GM21619 (cell line): ENCODE measurements at regions not wholly inside any gene's neighbourhood (a gene's known extent, or its start where the extent isn't known, plus 50 kb on each side); places are given as distances from the start of the nearest gene placed in this dataset.

ENCODE experiments used
- ATAC-seq: cut with Tn5 transposase; IDR thresholded peaks from one replicate; pipeline ENCODE4 v1.9.1; 2021; ENCODE audit not compliant: unreplicated experiment

- no peak for ATAC-seq
Observed at GRCh38 chr14:53810221-53810620, 146.4 kb downstream of the BMP4 start.

- no peak for ATAC-seq
Observed at GRCh38 chr14:53808042-53808441, 148.6 kb downstream of the BMP4 start.

- no peak for ATAC-seq
Observed at GRCh38 chr14:53807542-53807941, 149.1 kb downstream of the BMP4 start.

GRCh38 chr14:53807108-53807507 lies 149.5 kb downstream of the BMP4 start:
- no peak for ATAC-seq

GRCh38 chr14:53796734-53797133 lies 159.9 kb downstream of the BMP4 start:
- ATAC-seq = no peak

- ATAC-seq = no peak
Observed at GRCh38 chr14:53793790-53794505, 162.7 kb downstream of the BMP4 start.

- ATAC-seq = no peak
Observed at GRCh38 chr14:53792909-53793308, 163.7 kb downstream of the BMP4 start.

GRCh38 chr14:53790731-53791500 lies 165.7 kb downstream of the BMP4 start:
- no peak for ATAC-seq

- ATAC-seq = no peak
Observed at GRCh38 chr14:53788566-53788965, 168.1 kb downstream of the BMP4 start.

- no peak for ATAC-seq
Observed at GRCh38 chr14:53786045-53786444, 170.6 kb downstream of the BMP4 start.

- ATAC-seq = no peak
Observed at GRCh38 chr14:53784688-53785087, 171.9 kb downstream of the BMP4 start.

- ATAC-seq = no peak
Observed at GRCh38 chr14:53783256-53783655, 173.4 kb downstream of the BMP4 start.

- ATAC-seq = no peak
Observed at GRCh38 chr14:53780051-53780555, 176.5 kb downstream of the BMP4 start.

GRCh38 chr14:53779301-53779700 lies 177.3 kb downstream of the BMP4 start:
- no peak for ATAC-seq

GRCh38 chr14:53778263-53778662 lies 178.4 kb downstream of the BMP4 start:
- ATAC-seq = no peak

- ATAC-seq = no peak
Observed at GRCh38 chr14:53772936-53773335, 183.7 kb downstream of the BMP4 start.

- no peak for ATAC-seq
Observed at GRCh38 chr14:53767566-53767965, 189.1 kb downstream of the BMP4 start.

GRCh38 chr14:53766601-53767000 lies 190.0 kb downstream of the BMP4 start:
- no peak for ATAC-seq

GRCh38 chr14:53766106-53766505 lies 190.5 kb downstream of the BMP4 start:
- no peak for ATAC-seq

GRCh38 chr14:53764846-53765245 lies 191.8 kb downstream of the BMP4 start:
- ATAC-seq = no peak

GRCh38 chr14:53758141-53758540 lies 198.5 kb downstream of the BMP4 start:
- no peak for ATAC-seq

- no peak for ATAC-seq
Observed at GRCh38 chr14:53757732-53758131, 198.9 kb downstream of the BMP4 start.
